ENCODE measurements at regions not wholly inside any gene's neighbourhood (a gene's known extent, or its start where the extent isn't known, plus 50 kb on each side); places are given as distances from the start of the nearest gene placed in this dataset.

GRCh38 chr18:77597726-77598125 is 348.1 kb downstream of the GALR1 start:
- DNase-seq: no peak

- DNase-seq: no peak
These were observed 351.0 kb downstream of the GALR1 start for GRCh38 chr18:77600674-77601073.

GRCh38 chr18:77601567-77601966 is 351.9 kb downstream of the GALR1 start:
- DNase-seq: no peak

GRCh38 chr18:77607087-77607486 is 357.4 kb downstream of the GALR1 start:
- DNase-seq: no peak

- DNase-seq: no peak
These were observed 359.2 kb downstream of the GALR1 start for GRCh38 chr18:77608807-77609206.

- DNase-seq: no peak
These were observed 368.0 kb downstream of the GALR1 start for GRCh38 chr18:77617694-77618093.

GRCh38 chr18:77619525-77619924 is 369.9 kb downstream of the GALR1 start:
- no peak for DNase-seq

- no peak for DNase-seq
These were observed 372.5 kb downstream of the GALR1 start for GRCh38 chr18:77622009-77622692.

- DNase-seq: no peak
These were observed 383.1 kb downstream of the GALR1 start for GRCh38 chr18:77632758-77633157.

- no peak for DNase-seq
These were observed 384.8 kb downstream of the GALR1 start for GRCh38 chr18:77634494-77634893.

GRCh38 chr18:77635451-77635850 is 385.8 kb downstream of the GALR1 start:
- peak; percentile 68 for DNase-seq

GRCh38 chr18:77635858-77636257 is 386.2 kb downstream of the GALR1 start:
- no peak for DNase-seq

- no peak for DNase-seq
These were observed 395.7 kb downstream of the GALR1 start for GRCh38 chr18:77645170-77645872.

- DNase-seq: no peak
These were observed 397.8 kb downstream of the GALR1 start for GRCh38 chr18:77647472-77647871.

- no peak for DNase-seq
These were observed 398.8 kb downstream of the GALR1 start for GRCh38 chr18:77648411-77648810.

GRCh38 chr18:77650799-77651385 is 401.2 kb downstream of the GALR1 start:
- peak; percentile 77 for DNase-seq

GRCh38 chr18:77651441-77651840 is 401.8 kb downstream of the GALR1 start:
- no peak for DNase-seq

- no peak for DNase-seq
These were observed 404.1 kb downstream of the GALR1 start for GRCh38 chr18:77653792-77654191.

- DNase-seq: no peak
These were observed 404.7 kb downstream of the GALR1 start for GRCh38 chr18:77654302-77654701.

GRCh38 chr18:77657651-77658298 is 408.1 kb downstream of the GALR1 start:
- no peak for DNase-seq

- no peak for DNase-seq
These were observed 408.6 kb downstream of the GALR1 start for GRCh38 chr18:77658299-77658662.

GRCh38 chr18:77658751-77659448 is 409.3 kb downstream of the GALR1 start:
- DNase-seq: no peak

- no peak for DNase-seq
These were observed 417.0 kb downstream of the GALR1 start for GRCh38 chr18:77666613-77667012.

Measured in left hindlimb (tissue), 1 donor.